HepG2 (cell line): ENCODE measurements at regions not wholly inside any gene's neighbourhood (a gene's known extent, or its start where the extent isn't known, plus 50 kb on each side); places are given as distances from the start of the nearest gene placed in this dataset.
A peak's percentile ranks its signal among the peaks of the same experiment; 100 is the strongest.

ENCODE experiments used
- EED ChIP-seq: sonication (generic); formaldehyde crosslinking; IDR thresholded peaks from 2 replicates; pipeline ENCODE4 v1.5.0; 2020; ENCODE audit warnings: mild to moderate bottlenecking, missing genetic modification reagents
- MEIS2 ChIP-seq: sonication (generic); formaldehyde crosslinking; IDR thresholded peaks from 2 replicates; pipeline ENCODE4 v1.9.0; 2021; ENCODE audit warnings: mild to moderate bottlenecking, missing genetic modification reagents
- MYNN ChIP-seq: sonication (generic); formaldehyde crosslinking; IDR thresholded peaks from 2 replicates; pipeline ENCODE4 v1.4.0; 2020; ENCODE audit warnings: mild to moderate bottlenecking, low read depth, missing genetic modification reagents
- PHF8 ChIP-seq: sonication (generic); formaldehyde crosslinking; IDR thresholded peaks from 2 replicates; pipeline ENCODE4 v1.5.0; 2020; ENCODE audit warnings: missing genetic modification reagents
- RCOR2 ChIP-seq: IDR thresholded peaks from 2 replicates; pipeline ENCODE4 v1.6.1; 2016; ENCODE audit warnings: missing biosample characterization, missing genetic modification reagents
- SIX1 ChIP-seq: sonication (generic); formaldehyde crosslinking; IDR thresholded peaks from 2 replicates; pipeline ENCODE4 v1.4.0; 2020; ENCODE audit warnings: missing genetic modification reagents, borderline replicate concordance
- SOX6 ChIP-seq, 2 experiments: fragments of 450-650 bp in 1 of 2; sonication (generic) in 1 of 2; formaldehyde crosslinking in 1 of 2; IDR thresholded peaks; 2 replicates each; pipeline versions ENCODE4 v1.4.0 to v1.6.1; 2017 to 2020; ENCODE audit warnings: antibody characterized with exemption in 1 of 2, mild to moderate bottlenecking in 1 of 2, missing genetic modification reagents in 1 of 2
- SP5 ChIP-seq: IDR thresholded peaks from 2 replicates; pipeline ENCODE4 v1.6.1; 2016; ENCODE audit warnings: low read depth, borderline replicate concordance
- TCF7L2 ChIP-seq: IDR thresholded peaks from 2 replicates; pipeline ENCODE4 v1.6.1; 2011; ENCODE audit warnings: mild to moderate bottlenecking, low read depth, low read length, moderate library complexity
- ZEB1 ChIP-seq: IDR thresholded peaks from 2 replicates; pipeline ENCODE4 v1.6.1; 2012; ENCODE audit warnings: mild to moderate bottlenecking, low read depth, inconsistent platforms; ENCODE audit not compliant: insufficient replicate concordance
- ZFP36L1 ChIP-seq: sonication (generic); formaldehyde crosslinking; IDR thresholded peaks from 2 replicates; pipeline ENCODE4 v1.8.0; 2022; ENCODE audit warnings: mild to moderate bottlenecking, missing genetic modification reagents, moderate library complexity
- ZMAT3 ChIP-seq: sonication (generic); formaldehyde crosslinking; conservative IDR thresholded peaks from 2 replicates; pipeline ENCODE4 v1.7.0; 2021; ENCODE audit warnings: missing genetic modification reagents
- ZNF124 ChIP-seq: sonication (generic); formaldehyde crosslinking; IDR thresholded peaks from 2 replicates; pipeline ENCODE4 v1.4.0; 2020; ENCODE audit warnings: missing genetic modification reagents
- ZNF878 ChIP-seq: sonication (generic); formaldehyde crosslinking; IDR thresholded peaks from 2 replicates; pipeline ENCODE4 v1.8.1; 2023; ENCODE audit warnings: mild to moderate bottlenecking, missing genetic modification reagents, moderate library complexity
- TF ChIP-seq, protein P1 (sequence below): IDR thresholded peaks from 2 replicates; pipeline ENCODE4 v1.6.1; 2016; ENCODE audit warnings: control low read depth
- TF ChIP-seq, protein P2 (sequence below): sonication (generic); formaldehyde crosslinking; IDR thresholded peaks from 2 replicates; pipeline ENCODE4 v1.9.0; 2021; ENCODE audit warnings: missing genetic modification reagents, borderline replicate concordance
- TF ChIP-seq, protein P3 (sequence below): sonication (generic); formaldehyde crosslinking; conservative IDR thresholded peaks from 2 replicates; pipeline ENCODE4 v1.4.0; 2020; ENCODE audit warnings: mild to moderate bottlenecking, missing genetic modification reagents, moderate library complexity
- TF ChIP-seq, protein P4 (sequence below): sonication (generic); formaldehyde crosslinking; IDR thresholded peaks from 2 replicates; pipeline ENCODE4 v1.5.0; 2020; ENCODE audit warnings: missing genetic modification reagents, mild to moderate bottlenecking, borderline replicate concordance
- TF ChIP-seq, protein P5 (sequence below): sonication (generic); formaldehyde crosslinking; IDR thresholded peaks from 2 replicates; pipeline ENCODE4 v1.4.0; 2020; ENCODE audit warnings: low read depth, missing genetic modification reagents

DNA sequence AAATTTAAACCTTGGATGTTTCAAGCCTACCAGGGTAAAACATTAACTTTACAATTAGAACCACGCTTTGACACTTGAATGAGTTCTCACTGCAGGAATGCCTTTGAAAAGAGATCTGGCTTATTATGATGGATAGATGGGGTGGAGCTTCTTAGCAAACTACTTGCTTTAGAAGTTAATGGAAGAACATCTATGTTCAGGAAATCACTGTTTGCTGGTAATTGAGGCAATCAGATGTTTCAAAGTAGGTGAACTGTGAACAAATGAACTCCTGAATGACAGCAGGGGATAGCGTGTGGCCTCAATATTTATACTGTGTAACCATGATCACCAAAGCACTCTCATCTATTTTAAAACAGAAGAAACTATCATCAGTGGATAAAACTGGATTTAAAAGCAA is 383.6 kb downstream of the PIK3C3 start (continued):
- TF ChIP-seq, protein P1, sequence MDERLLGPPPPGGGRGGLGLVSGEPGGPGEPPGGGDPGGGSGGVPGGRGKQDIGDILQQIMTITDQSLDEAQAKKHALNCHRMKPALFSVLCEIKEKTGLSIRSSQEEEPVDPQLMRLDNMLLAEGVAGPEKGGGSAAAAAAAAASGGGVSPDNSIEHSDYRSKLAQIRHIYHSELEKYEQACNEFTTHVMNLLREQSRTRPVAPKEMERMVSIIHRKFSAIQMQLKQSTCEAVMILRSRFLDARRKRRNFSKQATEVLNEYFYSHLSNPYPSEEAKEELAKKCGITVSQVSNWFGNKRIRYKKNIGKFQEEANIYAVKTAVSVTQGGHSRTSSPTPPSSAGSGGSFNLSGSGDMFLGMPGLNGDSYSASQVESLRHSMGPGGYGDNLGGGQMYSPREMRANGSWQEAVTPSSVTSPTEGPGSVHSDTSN (CRISPR knock-in tag), result 0 out of 2 replicates have a peak, but pooled peaks have one; percentile 36
- TF ChIP-seq, protein P2, sequence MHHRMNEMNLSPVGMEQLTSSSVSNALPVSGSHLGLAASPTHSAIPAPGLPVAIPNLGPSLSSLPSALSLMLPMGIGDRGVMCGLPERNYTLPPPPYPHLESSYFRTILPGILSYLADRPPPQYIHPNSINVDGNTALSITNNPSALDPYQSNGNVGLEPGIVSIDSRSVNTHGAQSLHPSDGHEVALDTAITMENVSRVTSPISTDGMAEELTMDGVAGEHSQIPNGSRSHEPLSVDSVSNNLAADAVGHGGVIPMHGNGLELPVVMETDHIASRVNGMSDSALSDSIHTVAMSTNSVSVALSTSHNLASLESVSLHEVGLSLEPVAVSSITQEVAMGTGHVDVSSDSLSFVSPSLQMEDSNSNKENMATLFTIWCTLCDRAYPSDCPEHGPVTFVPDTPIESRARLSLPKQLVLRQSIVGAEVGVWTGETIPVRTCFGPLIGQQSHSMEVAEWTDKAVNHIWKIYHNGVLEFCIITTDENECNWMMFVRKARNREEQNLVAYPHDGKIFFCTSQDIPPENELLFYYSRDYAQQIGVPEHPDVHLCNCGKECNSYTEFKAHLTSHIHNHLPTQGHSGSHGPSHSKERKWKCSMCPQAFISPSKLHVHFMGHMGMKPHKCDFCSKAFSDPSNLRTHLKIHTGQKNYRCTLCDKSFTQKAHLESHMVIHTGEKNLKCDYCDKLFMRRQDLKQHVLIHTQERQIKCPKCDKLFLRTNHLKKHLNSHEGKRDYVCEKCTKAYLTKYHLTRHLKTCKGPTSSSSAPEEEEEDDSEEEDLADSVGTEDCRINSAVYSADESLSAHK (CRISPR knock-in tag), result no peak
- TF ChIP-seq ZFP36L1 (CRISPR knock-in tag) (no peak), ZMAT3 (CRISPR knock-in tag) (no peak), SOX6 (IDR thresholded peaks at IDR 0.05) (no peak), SOX6 (CRISPR knock-in tag; IDR thresholded peaks at IDR 0.05) (peak; percentile 19; the same call in 1 of the 2 replicates), RCOR2 (CRISPR knock-in tag) (no peak), ZNF124 (no peak), SIX1 (no peak; the same call in 1 of the 2 replicates), MYNN (CRISPR knock-in tag) (no peak), ZNF878 (CRISPR knock-in tag) (no peak), MEIS2 (peak; percentile 81; the same call in 1 of the 2 replicates), PHF8 (CRISPR knock-in tag) (no peak), SP5 (CRISPR knock-in tag) (peak; percentile 81), EED (CRISPR knock-in tag) (no peak), ZEB1 (no peak), TCF7L2 (0 out of 2 replicates have a peak, but pooled peaks have one; percentile 23)
- TF ChIP-seq, protein P3, sequence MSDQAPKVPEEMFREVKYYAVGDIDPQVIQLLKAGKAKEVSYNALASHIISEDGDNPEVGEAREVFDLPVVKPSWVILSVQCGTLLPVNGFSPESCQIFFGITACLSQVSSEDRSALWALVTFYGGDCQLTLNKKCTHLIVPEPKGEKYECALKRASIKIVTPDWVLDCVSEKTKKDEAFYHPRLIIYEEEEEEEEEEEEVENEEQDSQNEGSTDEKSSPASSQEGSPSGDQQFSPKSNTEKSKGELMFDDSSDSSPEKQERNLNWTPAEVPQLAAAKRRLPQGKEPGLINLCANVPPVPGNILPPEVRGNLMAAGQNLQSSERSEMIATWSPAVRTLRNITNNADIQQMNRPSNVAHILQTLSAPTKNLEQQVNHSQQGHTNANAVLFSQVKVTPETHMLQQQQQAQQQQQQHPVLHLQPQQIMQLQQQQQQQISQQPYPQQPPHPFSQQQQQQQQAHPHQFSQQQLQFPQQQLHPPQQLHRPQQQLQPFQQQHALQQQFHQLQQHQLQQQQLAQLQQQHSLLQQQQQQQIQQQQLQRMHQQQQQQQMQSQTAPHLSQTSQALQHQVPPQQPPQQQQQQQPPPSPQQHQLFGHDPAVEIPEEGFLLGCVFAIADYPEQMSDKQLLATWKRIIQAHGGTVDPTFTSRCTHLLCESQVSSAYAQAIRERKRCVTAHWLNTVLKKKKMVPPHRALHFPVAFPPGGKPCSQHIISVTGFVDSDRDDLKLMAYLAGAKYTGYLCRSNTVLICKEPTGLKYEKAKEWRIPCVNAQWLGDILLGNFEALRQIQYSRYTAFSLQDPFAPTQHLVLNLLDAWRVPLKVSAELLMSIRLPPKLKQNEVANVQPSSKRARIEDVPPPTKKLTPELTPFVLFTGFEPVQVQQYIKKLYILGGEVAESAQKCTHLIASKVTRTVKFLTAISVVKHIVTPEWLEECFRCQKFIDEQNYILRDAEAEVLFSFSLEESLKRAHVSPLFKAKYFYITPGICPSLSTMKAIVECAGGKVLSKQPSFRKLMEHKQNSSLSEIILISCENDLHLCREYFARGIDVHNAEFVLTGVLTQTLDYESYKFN (CRISPR knock-in tag), result 0 out of 2 replicates have a peak, but pooled peaks have one; percentile 30
- TF ChIP-seq, protein P4, sequence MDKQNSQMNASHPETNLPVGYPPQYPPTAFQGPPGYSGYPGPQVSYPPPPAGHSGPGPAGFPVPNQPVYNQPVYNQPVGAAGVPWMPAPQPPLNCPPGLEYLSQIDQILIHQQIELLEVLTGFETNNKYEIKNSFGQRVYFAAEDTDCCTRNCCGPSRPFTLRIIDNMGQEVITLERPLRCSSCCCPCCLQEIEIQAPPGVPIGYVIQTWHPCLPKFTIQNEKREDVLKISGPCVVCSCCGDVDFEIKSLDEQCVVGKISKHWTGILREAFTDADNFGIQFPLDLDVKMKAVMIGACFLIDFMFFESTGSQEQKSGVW, result no peak
- TF ChIP-seq, protein P5, sequence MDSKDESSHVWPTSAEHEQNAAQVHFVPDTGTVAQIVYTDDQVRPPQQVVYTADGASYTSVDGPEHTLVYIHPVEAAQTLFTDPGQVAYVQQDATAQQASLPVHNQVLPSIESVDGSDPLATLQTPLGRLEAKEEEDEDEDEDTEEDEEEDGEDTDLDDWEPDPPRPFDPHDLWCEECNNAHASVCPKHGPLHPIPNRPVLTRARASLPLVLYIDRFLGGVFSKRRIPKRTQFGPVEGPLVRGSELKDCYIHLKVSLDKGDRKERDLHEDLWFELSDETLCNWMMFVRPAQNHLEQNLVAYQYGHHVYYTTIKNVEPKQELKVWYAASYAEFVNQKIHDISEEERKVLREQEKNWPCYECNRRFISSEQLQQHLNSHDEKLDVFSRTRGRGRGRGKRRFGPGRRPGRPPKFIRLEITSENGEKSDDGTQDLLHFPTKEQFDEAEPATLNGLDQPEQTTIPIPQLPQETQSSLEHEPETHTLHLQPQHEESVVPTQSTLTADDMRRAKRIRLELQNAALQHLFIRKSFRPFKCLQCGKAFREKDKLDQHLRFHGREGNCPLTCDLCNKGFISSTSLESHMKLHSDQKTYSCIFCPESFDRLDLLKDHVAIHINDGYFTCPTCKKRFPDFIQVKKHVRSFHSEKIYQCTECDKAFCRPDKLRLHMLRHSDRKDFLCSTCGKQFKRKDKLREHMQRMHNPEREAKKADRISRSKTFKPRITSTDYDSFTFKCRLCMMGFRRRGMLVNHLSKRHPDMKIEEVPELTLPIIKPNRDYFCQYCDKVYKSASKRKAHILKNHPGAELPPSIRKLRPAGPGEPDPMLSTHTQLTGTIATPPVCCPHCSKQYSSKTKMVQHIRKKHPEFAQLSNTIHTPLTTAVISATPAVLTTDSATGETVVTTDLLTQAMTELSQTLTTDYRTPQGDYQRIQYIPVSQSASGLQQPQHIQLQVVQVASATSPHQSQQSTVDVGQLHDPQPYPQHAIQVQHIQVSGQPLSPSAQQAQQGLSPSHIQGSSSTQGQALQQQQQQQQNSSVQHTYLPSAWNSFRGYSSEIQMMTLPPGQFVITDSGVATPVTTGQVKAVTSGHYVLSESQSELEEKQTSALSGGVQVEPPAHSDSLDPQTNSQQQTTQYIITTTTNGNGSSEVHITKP, result no peak
